GM19372 (cell line): ENCODE measurements at regions not wholly inside any gene's neighbourhood (a gene's known extent, or its start where the extent isn't known, plus 50 kb on each side); places are given as distances from the start of the nearest gene placed in this dataset.

Experiments
- ATAC-seq: cut with Tn5 transposase; IDR thresholded peaks from one replicate; pipeline ENCODE4 v1.9.1; 2021; ENCODE audit warnings: mild to moderate bottlenecking, low read depth, moderate library complexity; ENCODE audit not compliant: unreplicated experiment

DNA sequence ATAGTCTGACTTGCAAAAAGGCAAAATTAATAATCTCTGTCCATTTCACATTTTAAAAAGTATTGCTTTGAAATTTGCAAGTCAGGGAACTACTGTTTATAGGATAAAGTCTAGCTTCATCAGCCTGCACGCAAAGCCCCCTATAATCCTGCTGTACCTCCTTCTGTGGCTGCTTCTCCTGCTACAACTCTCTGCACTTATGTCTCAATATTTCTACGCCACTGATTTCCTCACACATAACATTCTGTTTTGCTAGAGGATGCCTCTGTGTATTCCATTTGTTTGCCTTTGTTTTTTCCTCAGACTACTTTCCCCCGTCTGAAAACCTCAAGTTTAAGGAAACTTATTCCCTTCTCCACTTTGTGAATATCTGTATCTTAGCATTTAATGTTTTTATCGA lies 389.9 kb downstream of the RFC3 start:
- no peak for ATAC-seq

DNA sequence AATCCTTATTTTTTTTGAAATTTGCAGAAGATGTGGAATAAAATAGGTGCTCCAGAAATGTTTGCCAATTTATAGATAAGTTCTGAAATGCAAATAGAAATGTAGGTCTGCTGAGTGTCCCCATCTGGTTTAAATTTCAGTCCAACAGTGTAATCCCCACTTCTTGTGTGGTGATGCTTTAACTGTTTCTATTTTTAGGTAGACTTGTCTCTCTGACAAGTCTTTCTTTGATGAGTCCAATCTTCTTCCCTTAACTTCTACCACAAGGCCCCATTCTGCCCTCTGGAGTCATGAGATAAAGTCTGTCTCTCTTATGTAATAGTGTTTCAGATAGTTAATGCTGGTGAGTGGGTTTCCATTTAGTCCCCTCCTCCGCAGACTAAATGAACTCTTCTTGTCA lies 390.4 kb downstream of the RFC3 start:
- no peak for ATAC-seq

DNA sequence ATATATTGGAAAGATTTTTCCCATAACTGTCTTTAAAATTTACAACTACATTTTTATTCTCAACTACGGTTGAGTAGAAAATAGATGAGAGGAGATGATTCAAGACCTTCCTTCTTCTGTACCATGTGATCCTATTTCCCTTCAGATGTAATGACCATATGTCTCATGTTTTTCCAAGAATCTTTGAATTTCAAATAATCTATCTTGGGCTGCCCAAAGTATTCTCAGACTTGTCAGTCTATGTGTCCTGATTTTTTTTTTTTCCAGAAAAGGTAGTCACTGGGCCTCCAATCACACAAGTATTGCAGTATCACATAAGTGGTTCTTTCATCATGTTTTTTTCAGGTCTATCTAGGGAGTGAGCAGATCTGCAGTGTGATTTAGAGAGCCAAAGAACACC lies 392.4 kb downstream of the RFC3 start:
- ATAC-seq: no peak

DNA sequence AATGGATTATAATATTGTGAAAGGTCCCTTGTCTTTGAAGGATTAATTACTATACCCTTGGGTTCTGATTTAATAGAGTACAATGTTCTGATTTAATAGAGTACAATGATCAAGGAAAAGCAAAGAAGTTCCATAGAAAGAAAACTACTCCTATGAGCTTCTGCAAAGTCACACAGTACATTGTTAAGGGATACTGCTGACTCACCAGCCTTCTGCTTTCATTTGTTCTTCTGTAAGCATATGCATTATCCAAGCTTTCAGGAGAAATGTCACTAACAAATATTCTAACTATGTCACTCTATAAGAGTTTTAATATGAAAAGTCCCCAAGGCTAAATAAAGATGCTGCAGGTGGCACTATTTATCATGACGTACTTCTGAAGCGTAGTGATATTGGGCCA lies 396.7 kb downstream of the RFC3 start:
- no peak for ATAC-seq

DNA sequence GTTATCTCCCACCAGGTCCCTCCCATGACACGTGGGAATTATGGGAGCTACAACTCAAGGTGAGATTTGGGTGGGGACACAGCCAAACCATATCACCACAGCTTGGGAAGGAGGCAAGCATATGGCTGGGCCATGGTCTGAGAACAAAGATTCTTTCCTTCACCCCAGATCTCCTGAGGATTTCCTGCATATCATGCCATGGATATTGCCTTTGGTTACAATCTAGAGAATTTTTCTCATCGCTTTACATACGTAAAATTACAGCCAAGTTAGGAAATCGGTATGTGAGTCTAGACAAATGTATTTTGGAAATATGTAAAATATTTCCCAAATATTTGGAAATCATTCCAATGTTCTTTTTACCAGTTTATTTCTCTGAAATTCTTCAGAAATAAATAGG lies 398.3 kb downstream of the RFC3 start:
- ATAC-seq: no peak

DNA sequence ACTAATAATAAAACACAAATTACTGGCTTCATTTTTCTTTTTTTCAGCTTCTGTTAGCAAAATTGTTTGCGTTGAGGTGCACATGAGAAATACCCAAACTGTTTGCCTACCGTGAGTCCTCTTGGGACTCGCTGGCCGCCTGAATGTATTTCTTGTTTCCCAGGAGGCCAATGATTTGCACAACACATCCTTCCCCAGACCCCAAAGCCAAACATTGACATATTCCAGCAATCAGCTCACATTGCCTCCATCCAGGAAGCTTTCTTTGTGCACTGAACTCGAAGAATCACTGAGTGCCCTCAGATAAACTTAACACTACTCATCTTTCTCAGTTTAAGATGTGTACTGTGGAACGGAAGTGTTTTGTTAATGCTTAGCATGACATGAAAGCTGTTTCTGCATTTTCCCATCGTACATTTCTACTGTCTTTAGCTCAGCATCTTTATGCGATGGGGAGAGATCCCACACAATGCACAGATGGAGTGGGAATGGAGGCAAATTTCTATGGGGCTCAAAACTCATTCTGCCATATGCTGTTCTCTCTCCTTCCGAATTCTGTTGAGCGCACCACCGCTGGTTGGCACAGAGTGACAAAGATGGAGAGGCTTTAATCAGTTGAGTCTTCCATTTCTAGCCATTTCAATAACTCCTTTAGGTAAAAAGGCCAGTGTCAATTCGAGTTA lies 399.5 kb downstream of the RFC3 start:
- ATAC-seq: no peak

DNA sequence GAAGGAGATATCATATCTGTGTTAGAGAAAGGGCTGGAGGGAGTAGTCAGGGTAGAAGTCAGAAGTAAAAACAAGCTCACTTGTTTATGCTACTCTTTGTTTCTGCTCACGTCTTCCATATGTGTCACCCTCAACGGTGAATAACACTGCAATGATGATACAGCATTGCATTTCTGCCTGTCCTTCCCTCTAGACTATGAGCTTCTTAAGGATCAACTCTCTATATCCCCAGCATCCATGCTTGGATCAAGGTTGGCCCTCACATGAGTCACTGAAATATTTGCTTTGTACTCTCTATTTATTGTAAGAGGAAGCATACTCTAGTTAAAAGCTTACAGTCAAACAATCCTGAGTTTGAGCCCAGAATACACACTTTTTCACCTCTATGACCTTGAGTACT lies 406.0 kb downstream of the RFC3 start:
- no peak for ATAC-seq

DNA sequence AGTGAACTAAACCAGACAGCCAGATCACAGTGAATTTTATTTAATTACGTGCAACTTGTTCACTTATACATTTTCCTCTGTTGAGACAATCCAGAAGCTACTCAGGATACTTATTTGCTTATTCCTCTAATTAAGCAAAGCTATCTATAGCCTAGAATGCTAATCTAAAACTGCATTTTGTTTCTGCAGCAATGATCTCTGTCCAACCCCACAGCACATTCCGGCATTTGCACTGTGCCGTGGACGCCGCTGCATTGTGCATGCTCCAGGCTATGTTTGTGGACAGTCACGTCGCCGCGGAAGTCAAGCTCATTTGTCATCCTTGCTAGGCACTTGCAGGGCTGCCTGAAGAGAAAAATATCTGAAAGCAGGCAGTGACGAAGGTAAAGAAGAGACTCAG lies 406.9 kb downstream of the RFC3 start:
- ATAC-seq: no peak

DNA sequence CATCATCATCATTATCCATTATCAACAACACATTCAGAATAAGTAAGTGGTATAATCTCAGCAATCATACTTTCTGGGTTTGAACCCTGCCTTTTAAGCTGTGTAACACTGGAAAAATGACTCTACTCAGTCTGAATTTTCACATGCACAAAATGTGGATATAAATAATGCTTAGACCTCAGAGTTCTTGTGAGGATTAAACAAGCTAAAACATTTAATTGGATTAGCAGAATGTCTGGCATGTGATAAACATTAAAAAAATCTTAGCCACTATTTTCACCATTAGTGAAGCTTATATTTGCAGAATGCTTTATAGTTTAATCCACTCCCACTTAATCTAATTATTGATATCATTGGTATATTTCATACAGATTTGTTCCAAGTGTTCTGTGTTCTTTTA lies 412.3 kb downstream of the RFC3 start:
- no peak for ATAC-seq

DNA sequence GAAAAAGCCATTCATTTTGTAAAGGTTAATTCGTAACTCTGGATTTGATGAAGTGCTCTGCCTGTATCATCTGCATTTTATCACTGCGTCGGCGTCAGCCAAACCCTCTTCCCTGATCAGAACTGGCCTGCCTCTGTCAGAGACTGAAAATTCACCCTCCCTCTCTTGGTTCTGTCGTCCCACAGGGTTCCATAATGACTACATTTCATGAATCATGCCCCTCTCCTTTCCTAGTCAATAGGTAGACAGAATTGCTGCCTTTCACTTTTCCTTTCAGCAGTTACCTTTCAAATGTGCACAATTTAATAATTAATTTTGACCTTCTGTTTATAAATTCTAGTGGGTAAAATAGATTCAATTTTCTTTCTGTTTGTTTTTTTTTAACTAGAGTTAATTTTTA lies 423.4 kb downstream of the RFC3 start:
- no peak for ATAC-seq

DNA sequence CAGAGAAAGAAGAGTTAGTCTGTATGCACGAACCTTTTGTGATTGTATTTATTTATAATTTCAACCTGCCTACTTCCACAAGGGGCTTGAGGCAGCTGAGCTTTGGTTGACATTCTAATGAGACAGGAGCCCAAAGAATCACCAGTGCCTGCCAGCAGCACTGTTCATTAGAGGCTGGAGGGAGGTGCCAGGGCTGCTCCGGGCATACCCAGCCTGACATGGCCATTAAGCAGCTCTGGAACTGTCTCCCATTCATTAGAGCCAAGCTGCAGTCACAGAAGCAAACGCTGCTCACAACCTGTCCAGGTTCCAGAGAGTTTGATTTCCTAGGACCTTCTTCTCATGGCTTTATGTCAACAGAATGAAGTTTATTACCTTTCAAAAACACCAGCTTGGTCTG lies 425.5 kb downstream of the RFC3 start:
- no peak for ATAC-seq

DNA sequence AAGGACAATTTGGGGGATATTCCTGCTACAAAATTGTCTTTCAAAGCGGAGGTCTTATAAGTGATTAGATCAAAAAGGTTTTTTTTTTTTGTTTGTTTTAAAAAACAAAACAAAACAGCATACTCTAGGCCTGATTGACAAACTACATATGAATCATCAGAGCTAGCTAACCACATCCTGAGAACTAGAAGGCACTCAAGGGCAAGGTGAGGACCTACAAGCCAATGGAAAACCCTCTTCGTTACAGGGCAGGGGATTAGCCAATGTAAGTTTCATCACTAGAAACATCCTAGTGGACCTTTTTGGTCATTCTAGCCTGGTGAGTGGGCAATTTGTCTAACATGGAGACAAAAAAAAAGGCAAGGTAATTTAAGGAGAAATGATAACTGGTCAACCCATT lies 428.6 kb downstream of the RFC3 start:
- no peak for ATAC-seq

DNA sequence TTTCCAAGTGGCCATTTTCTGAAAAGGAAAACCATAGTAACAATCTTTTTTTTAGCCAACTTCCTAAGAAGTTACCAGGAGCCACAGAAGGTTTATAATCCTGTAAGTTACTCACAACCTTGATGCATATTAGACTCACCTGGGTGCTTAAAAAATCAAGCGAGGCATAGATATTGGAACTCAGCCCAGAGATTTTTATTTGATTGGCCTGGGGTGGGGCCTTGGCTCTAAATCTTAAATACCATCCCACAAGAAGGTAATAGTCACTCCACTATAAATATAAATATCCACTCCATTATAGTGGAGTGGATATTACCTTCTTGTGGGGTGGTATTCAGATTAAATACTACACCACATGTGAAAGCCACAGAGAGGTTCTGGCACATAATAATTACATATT lies 429.6 kb downstream of the RFC3 start:
- no peak for ATAC-seq

DNA sequence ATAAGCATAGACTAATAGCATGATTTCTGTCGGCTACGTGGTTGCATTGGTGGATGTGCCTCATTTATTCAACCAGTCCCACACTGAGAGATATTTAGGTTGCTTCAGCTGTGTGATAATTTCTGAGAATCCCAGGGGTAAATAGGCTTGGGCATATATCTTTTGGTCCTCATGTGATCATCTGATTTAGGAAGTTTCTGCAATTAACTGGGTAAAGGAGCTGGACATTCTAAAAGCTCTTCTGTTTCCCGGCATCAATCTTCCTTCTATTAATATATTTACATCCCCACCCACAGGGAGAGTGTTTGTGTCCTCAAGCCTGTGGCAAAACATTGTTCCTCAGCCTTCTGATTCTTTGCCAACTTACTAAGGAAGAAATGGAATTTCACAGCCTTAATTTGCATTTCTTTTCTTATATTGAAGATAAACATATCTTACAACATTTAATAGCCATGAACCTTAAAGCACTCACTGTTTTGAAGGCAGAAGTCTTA lies 431.6 kb downstream of the RFC3 start:
- no peak for ATAC-seq

DNA sequence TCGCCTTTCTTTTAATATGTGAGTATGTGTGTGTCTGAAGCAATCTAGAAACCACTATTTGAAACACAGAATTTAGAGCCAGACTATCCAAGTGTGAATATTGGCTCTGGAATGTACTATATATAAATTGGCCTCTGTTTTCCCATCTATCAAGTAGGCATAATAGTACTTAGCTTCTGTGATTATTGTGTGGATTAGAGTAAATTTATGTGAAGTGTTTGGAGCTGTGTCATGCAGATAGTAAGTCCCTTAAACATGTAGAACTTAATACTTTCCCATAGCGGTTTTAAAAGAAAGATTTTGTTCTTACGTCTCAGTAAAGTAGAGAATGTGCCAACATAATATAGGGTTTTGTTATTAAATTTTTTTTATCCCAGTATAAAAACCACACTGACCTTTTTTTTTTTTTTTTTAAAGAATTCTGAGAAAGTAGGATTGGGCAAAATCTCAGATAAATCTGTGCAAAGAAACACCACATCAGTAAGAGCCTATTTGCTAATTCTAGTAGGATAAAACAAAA lies 432.3 kb downstream of the RFC3 start:
- ATAC-seq: no peak

DNA sequence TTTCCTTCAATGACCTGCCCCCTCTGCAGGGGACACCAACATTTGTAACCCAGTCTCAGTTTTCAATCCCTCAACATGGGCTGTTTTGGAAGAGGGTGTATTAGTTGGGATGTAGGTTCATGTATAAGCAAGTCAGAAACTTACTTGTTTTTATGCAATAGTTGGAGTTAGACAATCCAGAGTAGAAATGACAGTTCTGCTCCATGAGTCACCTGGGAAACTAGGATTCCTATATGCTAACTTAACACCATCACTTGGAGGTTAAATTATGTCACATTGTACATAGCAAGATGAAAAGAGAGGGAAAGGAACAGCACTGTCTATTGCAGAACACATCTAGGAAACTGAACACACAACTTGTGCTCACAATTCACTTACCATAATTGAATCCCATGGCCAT lies 436.4 kb downstream of the RFC3 start:
- ATAC-seq: no peak

DNA sequence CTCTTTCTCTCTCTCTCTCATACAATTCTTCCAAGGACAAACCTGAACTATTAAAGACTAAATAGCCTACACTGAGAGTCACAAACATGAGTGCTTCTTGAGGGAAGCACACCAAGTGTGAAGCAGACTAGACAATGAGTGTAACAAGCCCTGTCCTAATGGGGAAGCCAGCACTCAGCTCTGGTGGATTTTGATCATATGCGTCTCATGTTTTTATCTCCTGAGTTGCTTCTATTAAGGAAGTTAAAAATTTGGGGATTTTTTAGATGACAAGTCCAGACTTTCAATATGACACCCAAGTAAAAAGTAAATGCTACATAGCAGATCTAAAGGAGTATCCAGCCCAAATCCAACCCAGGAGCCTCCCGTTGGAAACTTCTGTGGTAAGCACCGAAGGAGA lies 437.8 kb downstream of the RFC3 start:
- ATAC-seq: no peak

DNA sequence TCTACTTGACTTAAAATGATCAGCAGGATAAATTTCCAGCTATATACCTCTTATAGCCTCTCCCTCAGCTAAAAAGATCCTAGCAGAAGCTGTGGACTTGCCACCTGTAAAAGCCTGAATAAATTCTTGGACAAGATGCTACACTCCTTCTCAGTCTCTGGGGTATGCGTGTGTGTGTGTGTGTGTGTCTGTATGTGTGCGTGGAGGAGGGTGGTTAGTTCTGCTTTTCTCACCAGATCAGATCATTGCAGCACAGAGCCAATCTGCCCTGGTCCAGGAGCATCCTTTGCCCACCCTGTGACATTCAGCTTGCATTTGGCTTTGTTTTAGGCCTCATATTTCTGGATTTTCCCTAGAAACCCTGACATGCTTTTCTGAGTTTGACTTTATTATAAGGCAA lies 438.3 kb downstream of the RFC3 start:
- no peak for ATAC-seq

DNA sequence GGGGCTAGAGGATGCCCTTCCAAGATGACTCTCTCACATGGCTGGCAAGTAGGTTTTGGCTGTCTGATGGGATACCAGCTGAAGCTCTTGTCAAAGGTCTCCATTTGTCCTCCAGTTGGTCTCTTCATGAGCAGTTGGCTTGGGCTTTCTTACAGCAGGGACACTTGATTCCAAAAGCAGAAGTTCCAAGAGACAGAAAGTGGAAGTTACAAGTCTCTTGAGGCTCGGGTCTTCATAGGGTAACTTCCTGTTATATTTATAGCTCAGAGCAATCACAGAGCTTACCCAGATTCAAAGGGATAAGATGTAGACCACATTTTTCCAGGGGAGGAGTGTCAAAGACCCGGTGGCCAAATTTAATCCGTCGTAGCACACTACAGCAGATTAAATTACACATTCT lies 440.0 kb downstream of the RFC3 start:
- ATAC-seq: no peak

DNA sequence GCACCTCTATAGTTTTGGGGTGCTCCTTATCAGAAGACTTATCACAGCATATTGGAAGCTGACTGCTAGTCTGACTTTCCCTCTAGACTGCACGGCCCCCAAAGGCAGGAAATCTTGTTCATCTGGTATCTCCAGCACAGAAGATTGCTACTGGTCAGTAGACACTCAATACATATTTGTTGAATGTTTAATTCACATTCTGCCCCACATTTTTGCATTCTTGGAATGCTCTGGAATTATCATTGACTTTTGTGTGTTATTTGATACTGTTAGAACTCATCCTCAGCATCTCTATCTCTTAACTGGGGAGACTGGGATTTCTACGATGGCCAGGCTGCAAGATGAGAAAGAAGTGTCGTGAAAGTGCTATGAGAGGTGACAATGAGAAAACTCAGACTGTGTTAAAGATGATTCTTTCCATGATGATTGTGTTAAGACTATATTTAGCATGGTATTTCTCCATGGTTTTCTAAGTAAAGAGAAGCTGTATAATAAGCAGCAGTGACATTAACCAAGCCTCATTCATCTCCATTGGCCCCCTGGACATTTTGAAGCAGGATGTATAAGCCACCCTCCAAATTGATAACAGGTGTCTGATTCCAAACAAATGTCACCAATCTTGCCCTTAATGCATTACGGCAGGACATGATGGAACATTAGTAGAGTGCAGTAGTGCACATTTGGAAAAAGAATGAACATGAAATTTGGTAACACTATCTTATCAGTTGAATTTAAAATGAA lies 440.9 kb downstream of the RFC3 start:
- ATAC-seq: no peak

DNA sequence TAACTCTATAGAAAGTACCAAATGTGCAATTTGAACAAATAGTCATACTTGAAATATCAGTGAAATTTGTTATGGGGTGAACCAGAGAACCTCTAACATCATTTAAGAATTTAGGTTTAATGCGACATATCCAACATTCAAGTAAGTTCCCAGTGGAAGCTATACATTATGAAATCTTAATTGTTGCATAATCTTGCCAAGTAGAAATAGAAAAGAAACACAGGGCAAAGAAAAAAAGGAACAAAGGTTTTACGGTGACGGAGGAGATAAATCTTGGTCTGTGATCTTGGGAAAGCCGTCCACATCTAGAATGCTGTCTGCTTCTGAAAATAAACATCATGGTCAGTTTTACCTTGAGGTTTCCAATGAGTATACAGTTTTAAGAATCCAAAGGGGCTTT lies 445.7 kb downstream of the RFC3 start:
- ATAC-seq: no peak

DNA sequence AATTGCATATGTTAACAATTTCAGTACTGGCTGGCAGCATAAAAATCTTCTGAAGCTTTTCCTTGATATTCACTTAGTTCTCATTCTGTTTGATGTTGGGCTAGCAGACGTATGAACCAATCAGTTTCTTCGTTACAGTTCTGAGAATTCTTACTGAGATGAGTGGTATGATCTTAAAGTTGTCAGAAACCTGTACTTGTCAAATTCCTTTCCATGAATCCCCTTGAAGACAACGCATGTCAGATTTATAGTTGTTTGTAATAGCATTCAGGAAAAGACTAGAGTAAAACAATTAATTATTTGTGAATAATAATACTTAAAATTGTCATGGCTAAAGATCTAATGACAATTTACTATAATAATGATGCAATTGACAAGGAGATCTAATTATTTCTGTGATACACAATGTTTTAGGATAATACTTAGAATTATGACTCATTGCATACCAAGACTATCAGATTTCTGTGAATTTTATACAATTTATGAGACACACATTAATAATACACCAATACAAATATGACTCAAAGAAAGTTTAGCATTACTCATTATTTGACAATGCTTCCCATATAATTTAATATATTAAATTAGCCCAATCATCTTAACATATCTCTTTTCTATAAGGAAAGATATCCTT lies 447.2 kb downstream of the RFC3 start:
- ATAC-seq: no peak
